ENCODE measurements at regions not wholly inside any gene's neighbourhood (a gene's known extent, or its start where the extent isn't known, plus 50 kb on each side); places are given as distances from the start of the nearest gene placed in this dataset.
"Not testable (repeated sequence)": the region's sequence is repeated elsewhere in the genome, so short reads cannot be mapped to it uniquely, and the experiment has no call there.

DNA sequence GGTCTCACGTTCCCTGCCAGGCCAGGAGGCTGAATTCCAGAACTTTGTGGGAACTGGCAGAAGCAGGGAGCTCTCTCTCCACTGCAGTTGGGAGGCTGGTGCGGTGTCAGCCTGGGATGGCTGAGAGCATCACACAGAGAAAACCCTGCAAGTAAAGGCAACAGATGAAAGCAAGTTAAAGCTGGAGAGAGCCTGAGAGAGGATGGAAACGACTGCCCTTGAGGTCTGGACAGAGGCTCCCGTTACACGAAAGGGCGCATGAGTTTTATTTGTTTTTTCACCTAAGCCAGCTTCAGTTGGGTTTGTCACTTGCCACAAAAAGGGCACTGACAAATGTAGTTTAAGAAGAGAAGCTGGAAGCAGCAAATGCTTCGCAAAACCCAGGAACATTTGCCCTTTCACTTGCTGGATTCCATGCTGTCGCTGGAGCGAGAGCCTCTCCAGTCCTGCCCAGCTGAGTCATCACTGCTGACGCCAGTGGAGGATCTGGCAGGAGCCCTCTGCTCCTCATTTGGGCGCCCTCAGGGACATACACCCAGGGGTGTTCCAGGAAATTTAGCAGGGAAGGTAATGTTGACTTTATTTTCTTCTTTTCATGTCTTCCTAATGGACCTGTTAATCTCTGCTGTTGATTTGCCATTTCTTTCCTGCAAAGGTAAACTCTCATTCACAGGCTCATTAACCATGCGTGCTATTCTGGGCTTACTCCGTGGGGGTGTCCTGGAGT, 308.8 kb upstream of the SFSWAP start:
- TF ChIP-seq, protein P1, sequence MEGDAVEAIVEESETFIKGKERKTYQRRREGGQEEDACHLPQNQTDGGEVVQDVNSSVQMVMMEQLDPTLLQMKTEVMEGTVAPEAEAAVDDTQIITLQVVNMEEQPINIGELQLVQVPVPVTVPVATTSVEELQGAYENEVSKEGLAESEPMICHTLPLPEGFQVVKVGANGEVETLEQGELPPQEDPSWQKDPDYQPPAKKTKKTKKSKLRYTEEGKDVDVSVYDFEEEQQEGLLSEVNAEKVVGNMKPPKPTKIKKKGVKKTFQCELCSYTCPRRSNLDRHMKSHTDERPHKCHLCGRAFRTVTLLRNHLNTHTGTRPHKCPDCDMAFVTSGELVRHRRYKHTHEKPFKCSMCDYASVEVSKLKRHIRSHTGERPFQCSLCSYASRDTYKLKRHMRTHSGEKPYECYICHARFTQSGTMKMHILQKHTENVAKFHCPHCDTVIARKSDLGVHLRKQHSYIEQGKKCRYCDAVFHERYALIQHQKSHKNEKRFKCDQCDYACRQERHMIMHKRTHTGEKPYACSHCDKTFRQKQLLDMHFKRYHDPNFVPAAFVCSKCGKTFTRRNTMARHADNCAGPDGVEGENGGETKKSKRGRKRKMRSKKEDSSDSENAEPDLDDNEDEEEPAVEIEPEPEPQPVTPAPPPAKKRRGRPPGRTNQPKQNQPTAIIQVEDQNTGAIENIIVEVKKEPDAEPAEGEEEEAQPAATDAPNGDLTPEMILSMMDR (optimal IDR thresholded peaks at IDR 0.05 in 1 of 3, IDR thresholded peaks at IDR 0.05 in 1 of 3, conservative IDR thresholded peaks at IDR 0.05 in 1 of 3; ENCODE audit: extremely low read depth in 1 of 3, insufficient read depth in 2 of 3, low read length in 3 of 3) = not testable (repeated sequence)
- not testable (repeated sequence) for TF ChIP-seq EZH2 (IDR thresholded peaks at IDR 0.05; ENCODE audit: low read length)

Measured in keratinocyte (primary cell).